ENCODE measurements at regions not wholly inside any gene's neighbourhood (a gene's known extent, or its start where the extent isn't known, plus 50 kb on each side); places are given as distances from the start of the nearest gene placed in this dataset.
"Not testable (repeated sequence)": the region's sequence is repeated elsewhere in the genome, so short reads cannot be mapped to it uniquely, and the experiment has no call there.

DNA sequence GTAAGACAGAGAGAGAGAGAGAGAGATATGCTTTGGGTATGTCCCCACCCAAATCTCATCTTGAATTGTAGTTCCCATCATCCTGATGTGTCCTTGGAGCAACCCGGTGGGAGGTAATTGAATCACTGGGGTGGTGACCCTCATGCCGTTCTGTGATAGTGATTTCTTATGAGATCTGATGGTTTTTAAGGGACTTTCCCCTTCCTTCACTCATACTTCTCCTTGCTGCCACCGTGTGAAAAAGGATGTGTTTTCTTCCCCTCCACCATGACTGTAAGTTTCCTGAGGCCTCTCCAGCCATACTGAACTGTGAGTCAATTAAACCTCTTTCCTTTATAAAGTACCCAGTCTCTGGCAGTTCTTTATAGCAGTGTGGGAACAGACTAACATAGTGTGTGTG is 60.3 kb downstream of the EOMES start:
- DNase-seq = no peak

DNA sequence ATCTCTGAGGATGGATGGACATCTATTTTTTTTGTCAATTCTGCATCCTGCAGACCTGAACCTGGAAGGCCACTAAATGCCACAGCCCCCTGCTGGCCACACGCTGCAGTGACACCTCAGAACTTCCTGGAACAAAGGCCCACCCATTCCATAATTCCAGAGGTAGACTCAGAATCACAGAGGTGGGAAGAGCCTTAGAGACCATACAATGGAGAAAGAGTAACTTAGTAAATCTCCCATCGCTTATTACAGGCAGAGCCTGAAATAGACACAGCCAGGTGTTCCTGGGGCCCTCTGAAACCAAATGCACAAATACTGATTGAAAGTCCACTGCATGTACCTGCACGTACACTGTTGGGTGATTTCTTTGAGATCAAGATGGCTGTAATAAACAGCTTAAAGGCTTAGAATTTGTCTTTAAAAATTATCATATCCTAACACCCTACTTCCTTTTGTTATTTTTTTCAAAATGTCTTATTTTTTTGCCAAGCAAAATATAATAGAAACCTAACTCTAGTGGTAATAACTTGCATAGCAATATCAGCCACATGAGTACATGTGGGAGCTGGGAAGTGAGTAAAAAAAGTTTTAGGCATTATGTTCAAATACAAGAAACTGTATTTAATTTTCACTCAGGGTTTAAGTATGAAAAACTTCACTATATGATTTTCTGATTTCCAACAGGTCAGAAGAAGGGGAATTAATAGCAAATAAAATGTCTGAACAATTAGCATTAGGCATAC is 62.7 kb downstream of the EOMES start:
- peak; percentile 23 for DNase-seq

DNA sequence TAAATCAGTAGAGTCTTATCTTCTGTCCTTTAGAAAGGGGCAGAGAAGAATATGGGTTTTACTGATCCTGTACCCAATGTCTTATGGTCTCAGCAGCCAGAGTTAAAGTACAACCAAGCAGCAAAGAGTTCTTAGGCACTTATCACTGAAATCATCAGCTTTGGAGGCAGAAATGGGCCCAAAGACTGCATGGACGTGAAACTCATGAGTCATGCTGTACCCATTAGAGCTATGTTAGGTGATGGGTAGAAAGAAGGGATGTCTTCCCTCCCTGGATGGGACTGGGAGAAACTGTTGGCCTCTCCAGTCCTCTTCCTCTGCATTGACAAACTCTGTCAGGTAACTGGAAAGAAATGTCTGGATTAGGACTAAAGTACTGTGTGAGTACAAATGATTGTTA is 63.4 kb downstream of the EOMES start:
- no peak for DNase-seq

DNA sequence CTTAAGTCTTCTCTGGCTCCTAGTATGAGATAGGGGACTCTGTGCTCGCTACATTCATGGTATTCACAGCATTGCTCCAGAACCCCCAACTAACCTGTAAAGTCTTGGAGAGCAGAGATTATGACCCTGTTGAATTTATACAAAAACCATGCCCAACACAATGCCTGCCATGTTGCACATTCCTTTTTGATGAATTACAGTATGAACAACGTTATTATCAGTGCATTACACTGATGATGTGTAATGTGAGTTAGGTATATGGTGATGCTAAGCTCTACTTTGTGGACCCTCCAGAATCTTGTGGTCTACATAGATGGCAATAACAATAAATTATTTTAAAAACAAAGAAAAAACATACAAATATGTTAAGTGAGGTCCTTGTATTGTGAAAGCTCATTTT is 64.3 kb downstream of the EOMES start:
- DNase-seq = no peak

- no peak for DNase-seq
These were observed 64.7 kb downstream of the EOMES start for GRCh38 chr3:27657404-27657803.

- no peak for DNase-seq
These were observed 65.3 kb downstream of the EOMES start for GRCh38 chr3:27656790-27657189.

DNA sequence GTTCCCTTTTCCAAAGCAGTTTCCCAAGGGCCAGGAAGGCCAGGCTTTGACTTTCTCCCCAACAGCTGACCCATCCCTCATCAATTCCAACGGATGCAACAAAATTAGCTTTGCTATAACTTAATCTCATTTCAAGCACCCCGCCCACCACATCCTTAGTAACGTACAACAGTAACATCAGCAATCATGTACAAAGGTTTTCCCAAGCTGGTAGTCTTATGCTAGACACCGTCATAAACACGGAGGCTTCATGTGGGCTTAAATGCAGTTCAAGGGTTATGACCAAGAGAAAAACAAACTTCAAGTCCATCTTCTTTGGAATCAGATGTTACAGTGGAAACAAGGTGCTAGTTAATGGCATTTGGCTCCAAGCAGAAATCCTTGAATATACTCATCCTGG is 66.6 kb downstream of the EOMES start:
- DNase-seq = no peak

DNA sequence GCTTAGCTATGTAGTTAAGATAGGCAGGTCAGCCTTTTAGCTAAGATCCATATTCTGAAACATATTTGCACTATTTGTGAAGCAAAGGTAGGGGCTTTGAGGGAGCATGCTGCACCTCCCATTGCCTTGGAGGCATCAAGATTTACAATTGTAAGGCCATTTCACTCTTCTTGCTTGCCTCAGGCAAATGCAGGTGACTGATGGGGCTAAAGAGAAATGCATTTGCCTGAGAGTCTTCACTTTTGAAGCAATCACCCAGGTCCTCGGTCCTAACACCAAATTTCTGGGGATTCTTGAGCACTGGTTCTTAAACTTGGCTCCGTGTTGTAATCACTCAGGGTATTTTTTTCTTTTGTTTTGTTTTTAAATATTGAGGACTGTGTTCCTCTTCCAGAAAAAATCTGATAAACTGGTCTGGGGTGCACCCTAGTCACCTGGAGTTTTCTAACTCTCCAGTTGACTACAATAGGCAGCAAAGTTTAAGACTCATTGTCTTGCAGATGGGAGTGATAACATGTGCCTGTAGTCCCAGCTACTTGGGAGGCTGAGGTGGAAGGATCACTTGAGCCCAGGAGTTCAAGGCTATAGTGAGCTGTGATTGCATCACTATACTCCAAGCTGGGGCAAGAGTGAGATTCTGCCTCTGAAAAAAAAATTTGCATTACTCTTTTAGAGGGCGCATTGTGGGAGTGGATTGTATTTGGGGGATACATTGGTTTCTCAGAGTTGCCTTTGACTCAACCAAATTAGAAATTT is 68.1 kb downstream of the EOMES start:
- no peak for DNase-seq

- no peak for DNase-seq
These were observed 72.8 kb downstream of the EOMES start for GRCh38 chr3:27649277-27649676.

DNA sequence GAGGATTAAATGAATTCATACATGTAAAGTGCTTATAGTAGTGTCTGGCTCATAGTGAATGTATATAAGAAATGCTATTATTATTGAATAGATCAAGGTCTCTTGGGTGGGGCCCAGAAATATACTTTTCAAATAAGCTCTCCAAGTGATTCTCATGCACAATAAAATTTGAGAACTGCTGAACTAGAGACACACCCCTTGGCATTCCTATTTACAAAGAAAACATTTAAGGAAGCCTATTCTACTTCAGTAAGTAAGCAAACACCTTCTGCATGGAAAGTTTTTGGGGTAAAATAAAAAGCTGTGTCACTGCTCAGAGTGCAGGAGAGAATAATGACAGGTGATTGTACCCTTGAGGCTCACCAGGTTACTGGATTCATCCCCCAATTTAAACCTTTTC is 75.2 kb downstream of the EOMES start:
- DNase-seq = no peak

GRCh38 chr3:27644941-27645340 is 77.2 kb downstream of the EOMES start:
- DNase-seq = no peak

DNA sequence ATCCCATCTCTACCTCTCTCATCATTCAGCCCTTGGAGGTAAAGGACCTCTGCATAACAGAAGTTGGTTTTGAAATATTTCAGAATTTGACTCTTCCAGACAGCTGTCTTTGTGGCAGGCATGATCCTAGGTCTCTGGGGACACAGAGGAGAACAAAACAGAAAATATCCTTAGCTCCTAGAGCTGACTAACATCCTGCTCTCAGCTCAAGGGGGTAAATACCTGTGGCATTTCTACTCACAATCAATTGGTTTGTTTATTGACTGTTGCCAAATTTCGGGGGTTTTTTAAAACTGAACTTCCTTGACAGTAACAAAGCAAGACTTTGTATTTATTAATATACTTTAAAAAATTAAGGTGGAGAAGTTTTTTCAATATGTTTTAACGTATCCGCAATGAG is 78.8 kb downstream of the EOMES start:
- DNase-seq = no peak

- no peak for DNase-seq
These were observed 79.3 kb downstream of the EOMES start for GRCh38 chr3:27642796-27643195.

GRCh38 chr3:27641888-27642601 is 80.1 kb downstream of the EOMES start:
- DNase-seq = no peak

GRCh38 chr3:27641271-27641800 is 80.8 kb downstream of the EOMES start:
- no peak for DNase-seq

DNA sequence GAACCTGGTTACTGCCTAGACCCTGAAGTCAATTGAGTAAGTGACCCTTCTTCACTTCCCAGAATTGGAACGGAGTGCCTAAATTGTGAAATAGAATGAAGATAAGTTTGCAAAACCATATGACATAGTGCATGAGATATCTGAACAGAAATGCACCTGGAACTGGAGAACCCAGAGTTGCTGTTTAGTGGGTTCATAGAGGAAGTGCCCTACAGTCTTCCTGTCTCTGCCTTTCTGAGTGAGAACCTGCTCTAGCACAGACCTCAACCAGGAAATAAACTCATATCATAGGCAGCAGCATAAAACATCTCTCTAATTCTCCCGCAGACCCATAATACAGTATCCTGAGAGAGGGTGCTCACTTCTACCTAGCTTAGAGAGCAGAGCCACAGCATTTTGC is 82.9 kb downstream of the EOMES start:
- DNase-seq = no peak

DNA sequence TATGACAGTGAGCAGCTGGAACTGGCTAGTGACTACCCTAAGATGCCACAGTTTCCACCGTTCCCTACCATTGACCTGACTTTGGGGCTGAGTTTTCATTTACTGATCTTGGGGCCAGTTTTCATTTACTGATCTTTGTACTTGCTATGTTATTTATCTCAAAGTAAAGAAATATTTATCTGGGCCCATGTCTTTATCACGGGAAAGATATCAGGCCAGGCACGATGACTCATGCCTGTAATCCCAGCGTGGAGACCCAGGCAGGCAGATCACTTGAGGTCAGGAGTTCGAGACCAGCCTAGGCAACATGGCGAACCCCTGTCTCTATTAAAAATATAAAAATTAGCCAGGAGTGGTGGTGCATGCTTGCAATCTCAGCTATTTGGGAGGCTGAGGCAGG is 83.5 kb downstream of the EOMES start:
- DNase-seq = no peak

GRCh38 chr3:27637346-27637995 is 84.7 kb downstream of the EOMES start:
- DNase-seq = no peak

DNA sequence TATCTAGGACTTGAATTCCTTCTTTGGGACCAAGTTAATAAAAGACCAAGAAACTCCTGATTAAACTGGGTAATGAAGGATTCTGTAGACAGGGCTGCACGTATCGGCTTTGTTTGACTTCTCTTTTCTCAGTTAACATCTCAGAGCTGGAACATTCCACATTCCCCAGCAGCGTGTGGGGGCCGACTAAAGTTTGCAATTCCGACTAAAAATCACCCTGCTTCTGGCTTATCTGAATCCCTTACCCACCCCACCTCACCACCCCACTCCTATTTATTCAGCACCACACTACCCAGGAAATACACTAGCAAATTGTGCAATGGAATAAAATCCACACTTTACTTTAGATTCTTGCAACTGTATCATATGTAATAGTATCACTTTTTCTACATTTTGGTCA is 87.1 kb downstream of the EOMES start:
- DNase-seq = not testable (repeated sequence)

DNA sequence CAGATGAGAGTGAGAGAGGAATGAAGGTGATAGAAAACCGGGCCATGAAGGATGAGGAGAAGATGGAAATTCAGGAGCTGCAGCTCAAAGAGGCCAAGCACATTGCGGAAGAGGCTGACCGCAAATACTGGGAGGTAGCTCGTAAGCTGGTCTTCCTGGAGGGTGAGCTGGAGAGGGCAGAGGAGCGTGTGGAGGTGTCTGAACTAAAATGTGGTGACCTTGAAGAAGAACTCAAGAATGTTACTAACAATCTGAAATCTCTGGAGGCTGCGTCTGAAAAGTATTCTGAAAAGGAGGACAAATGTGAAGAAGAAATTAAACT is 88.9 kb downstream of the EOMES start:
- no peak for DNase-seq

GRCh38 chr3:27632431-27633223 is 89.5 kb downstream of the EOMES start:
- DNase-seq = peak; percentile 24

DNA sequence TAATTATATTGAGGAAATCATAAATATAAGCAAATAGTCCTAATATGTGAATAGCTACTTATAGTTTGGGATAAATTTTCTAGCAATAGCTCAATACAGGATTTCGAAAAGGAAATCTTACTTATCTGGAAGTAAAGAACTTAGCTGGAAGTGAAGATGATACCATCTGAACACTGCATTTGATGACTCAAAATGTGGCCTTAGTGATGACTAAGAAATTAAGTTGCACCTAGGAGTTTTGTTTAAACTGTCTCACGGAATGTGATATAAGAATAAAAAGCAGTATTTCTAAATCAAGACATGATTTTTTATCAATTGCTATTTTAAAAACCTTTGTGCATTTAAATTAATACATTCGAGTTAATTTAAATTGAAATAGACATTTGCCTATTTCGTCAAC is 91.2 kb downstream of the EOMES start:
- no peak for DNase-seq

GRCh38 chr3:27629366-27629765 is 92.8 kb downstream of the EOMES start:
- DNase-seq = no peak
